Hepatic stellate cell (primary cell): ENCODE measurements at regions not wholly inside any gene's neighbourhood (a gene's known extent, or its start where the extent isn't known, plus 50 kb on each side); places are given as distances from the start of the nearest gene placed in this dataset.

Experiments
- DNase-seq: peaks from one replicate; pipeline ENCODE4 v3.0.0; 2011; ENCODE audit warnings: low spot score

DNA sequence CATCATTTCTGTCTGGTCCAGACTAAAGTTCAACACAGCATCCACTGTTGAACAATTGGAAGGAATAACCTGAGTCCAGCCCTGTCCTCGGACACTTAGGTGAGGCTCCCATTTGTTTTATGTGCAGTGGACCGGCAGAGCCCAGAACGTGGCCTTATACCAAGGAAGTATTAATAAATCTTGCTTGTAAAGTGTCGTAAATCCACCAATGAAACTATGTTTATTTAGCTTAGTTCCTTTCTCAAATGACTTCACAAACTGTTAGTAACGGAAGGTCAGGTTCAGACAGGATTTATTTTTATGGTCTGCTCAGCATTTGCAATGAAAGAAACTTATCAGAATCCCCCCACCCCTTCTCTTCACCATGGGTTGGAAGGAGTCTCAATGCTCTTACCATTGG lies 149.5 kb downstream of the PCSK1 start:
- DNase-seq, result no peak

GRCh38 chr5:96282020-96282419 lies 151.0 kb downstream of the PCSK1 start:
- DNase-seq, result no peak

DNA sequence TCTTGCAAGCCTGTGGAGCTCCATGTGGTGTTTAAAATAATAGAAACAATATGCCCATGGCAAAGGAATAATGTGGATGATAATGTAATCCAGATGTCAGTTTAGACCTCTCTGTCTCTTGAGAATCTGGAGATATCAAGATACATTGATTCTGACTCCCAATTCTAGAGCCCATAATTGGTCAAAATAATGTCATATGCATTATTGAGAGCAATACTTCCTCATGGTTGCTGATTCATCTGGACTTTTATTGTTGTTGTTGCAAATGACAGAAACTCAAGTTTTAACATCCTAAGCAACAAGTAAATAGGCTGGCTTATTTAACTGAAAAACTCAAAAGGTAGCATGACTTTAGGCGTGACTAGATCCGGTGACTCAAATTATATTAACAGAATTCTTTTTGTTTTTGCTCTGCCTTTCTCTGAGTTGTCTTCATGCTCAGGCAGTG lies 152.1 kb downstream of the PCSK1 start:
- no peak for DNase-seq

- DNase-seq, result no peak
Observed at GRCh38 chr5:96279801-96280542, 153.1 kb downstream of the PCSK1 start.

DNA sequence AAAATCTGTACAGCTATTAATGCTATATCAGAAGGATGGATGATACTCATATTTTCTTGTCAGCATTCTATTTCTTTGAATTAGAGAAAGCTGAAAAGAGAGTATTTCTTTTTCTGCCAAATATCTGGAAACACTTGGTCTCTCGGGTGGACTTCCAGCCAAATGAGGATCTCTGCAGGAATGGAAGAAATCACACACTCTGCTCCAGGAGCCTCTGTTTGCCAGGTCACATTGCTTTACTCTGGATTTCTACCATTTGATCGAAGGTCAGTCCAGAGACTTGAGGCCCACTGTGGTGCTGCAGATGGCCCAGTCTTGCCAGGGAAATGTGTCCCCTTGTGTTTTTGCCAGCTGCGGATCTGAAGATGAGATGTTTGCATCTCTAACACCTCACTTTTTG lies 154.1 kb downstream of the PCSK1 start:
- no peak for DNase-seq

DNA sequence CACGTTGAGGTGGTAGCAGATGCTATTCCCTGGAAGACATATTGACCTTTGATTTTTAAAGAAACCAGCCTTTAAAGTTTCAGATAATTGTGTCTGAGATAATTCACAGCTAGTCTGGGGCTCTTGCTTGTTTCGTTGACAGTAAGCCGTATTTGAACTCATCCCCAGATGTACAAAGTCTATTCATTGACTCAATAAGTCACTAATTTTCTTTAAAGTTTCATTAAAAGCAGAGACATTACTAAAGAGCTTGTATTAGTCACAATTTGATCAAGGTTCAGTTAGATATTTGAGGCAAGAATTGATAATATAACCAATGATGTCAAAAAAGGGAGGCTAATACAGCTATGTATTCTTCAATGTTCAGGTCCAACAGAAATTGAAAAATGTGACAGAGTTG lies 158.0 kb downstream of the PCSK1 start:
- DNase-seq, result no peak

DNA sequence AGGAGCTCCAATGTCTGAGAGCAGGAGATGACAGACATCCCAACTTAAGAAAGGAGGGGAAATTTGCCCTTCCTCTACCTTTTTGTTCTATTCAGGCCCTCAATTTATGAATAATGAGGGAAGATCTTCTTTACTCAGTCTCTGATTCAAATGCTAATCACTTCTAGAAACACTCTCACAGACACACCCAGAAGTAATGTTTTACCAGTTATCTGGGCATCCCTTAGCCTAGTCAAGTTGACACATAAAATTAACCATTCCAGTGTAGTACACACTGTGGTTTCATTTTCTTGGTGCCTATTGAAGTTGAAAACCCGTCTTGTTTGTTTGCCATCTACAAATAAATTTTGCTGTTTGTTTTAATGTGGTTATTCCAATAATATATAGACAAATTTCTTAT lies 167.6 kb downstream of the PCSK1 start:
- DNase-seq, result no peak

DNA sequence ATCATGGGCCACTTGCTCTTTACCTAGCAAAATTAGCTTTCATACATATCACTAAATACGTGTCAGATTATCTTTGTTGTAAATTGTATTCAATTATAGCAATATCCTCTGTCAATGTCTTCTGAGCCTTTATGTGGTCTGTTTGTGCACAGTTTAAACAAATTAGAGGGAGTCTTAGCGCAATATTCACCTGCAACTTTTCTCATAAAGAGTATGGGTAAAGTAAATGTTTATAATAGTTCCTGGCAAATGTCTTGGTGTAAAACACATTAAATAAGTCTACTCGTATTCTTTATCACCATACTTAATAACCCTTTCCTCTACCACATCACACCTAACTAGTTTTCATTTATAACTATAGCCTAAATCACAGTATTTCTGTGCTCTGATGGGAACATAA lies 169.0 kb downstream of the PCSK1 start:
- DNase-seq, result no peak

DNA sequence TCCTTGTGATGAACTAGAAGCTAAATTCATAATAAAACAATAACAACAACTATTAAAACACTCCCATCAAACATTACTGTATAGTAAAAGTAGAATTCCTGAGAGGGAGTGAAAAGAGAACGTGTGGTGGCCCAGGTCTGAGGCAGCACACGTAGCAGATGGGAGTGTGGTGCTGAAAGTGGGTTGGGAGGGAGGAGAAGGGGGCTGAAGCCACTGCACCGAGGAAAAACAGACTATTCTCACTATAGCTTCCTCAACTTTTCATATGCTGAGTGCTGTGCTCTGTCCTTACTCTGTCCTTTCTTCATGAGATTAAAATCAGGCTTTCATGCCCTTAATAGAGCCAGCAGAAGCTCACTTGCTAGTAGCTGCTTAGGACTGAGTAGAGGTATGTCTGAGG lies 170.9 kb downstream of the PCSK1 start:
- DNase-seq, result no peak

DNA sequence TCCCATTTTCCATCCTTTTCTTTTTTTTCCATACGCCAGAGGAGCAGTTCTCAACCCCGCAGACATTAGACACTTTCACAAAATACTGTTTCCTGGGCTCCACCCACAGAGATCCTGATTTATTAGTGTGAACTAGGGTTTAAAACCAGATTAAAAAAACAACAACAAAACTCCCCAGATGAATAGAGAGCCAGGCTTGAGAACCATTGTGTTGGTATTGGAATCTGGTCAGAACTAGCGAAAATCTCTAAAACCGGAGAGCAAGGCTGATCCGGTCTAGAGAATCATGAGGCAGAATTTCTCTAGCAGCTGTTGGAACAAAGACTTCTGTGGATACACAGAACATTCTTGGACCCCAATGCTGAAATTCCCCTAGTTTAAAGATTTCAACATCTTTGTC lies 173.0 kb downstream of the PCSK1 start:
- DNase-seq, result no peak

GRCh38 chr5:96259151-96259772 lies 173.8 kb downstream of the PCSK1 start:
- DNase-seq, result no peak

GRCh38 chr5:96258692-96259091 lies 174.4 kb downstream of the PCSK1 start:
- DNase-seq, result no peak

GRCh38 chr5:96257904-96258303 lies 175.1 kb downstream of the PCSK1 start:
- no peak for DNase-seq

DNA sequence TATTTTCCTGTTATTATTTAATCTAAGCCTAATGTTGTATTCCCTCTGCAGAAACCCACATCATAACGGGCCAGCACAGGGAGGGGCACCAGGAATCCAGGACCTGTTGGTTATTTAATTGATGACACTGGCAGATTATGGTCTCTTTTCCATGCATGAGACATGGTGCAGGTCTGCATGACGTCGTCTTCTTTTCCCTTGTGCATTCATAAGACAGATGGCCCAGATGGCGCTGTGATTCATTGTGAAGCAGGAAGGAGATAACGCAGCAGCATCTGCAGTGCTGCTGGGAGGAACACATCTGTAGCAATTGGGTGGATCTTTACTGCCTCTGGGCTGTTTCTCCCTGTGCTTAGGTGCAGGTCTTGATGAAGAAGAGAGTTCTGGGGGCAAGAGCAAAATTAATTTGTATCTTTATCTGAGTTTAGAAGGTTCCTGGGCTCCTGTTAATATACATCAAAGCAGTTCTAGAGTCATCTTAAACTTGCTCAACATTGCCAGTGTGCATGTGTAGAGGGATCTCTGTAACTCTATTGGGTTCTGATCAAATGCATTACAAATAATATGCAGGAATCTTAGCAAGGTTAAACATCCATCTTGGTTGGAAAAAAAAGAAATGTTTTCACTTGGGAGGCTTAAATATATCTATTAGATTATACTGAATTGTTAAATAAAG lies 176.1 kb downstream of the PCSK1 start:
- peak; percentile 15 for DNase-seq

DNA sequence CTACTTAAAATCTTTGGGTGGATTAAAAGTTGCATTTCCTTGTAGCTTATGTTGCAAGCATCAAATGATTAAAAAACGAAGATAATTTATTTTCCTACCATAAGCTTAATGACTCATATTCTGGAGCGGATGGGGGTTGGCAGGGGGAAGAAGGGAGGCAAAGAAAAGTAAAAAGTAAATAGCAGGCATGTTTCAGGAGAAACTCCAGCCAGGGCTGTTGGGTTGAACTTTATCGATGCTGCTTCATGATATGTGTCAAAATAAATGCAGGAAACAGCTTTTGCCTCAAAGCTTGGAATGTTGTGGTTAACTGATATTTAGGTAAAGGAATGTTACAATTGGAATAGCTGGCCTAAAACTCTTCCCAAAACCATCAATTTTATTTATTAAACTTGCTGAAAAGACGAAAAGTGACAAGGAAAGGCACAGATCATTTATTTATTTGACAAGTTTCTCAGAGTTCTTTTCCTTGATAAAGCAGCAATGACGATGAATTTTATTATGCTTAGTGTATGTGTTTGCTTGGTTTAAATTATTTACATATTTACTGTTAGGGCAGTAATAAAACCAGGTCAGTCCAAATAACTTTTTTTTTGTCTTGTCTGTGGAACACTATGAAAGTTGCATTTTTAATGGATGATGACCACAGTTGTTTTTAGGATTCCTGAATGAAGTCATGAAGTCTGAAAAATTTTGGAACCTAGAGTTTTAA lies 177.9 kb downstream of the PCSK1 start:
- no peak for DNase-seq

- DNase-seq, result no peak
Observed at GRCh38 chr5:96253140-96253539, 179.9 kb downstream of the PCSK1 start.

- DNase-seq, result no peak
Observed at GRCh38 chr5:96252596-96252995, 180.5 kb downstream of the PCSK1 start.

- no peak for DNase-seq
Observed at GRCh38 chr5:96250782-96251181, 182.3 kb downstream of the PCSK1 start.

GRCh38 chr5:96248131-96248530 lies 184.9 kb downstream of the PCSK1 start:
- no peak for DNase-seq

DNA sequence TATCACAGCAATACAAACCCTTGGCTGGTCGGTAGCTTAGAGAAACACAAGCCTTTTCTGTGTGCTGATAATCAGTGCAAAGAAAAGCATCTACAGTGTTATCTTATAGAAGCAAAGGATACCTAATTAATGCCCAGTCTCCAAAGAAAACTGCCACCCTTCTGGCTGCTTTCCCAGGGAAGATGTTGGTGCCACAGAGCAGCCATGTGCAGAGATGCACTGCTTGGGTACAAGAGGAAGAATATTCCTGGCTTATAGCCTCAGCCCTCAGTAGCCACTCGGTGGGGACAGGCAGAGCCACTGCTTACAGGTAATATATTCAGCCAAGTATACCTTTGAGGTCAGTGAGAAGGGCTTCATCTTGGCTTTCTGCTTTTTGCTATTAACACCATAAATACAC lies 185.3 kb downstream of the PCSK1 start:
- no peak for DNase-seq

- DNase-seq, result no peak
Observed at GRCh38 chr5:96247097-96247701, 185.8 kb downstream of the PCSK1 start.
